ENCODE measurements at regions not wholly inside any gene's neighbourhood (a gene's known extent, or its start where the extent isn't known, plus 50 kb on each side); places are given as distances from the start of the nearest gene placed in this dataset.

DNA sequence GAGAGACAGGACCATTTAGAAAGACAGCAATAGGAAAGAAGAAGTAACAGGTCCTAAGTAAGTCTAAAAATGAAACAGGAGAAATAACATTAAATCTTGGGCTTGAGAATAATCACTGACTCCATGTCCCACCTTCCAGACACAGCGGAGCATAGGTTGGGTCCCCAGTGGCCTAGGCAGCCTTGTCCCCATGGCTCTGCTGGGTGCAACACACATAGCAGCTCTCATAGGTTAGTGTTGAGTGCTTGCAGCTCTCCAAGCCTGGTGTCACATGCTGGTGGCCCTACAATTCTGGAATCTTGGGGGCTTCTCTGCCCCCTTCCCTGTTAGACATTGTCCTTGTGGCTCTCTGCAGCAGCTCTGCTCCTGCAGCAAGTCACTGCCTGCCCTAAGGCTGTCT lies 952.8 kb upstream of the ADGRL2 start (continued):
- TF ChIP-seq, protein P1, sequence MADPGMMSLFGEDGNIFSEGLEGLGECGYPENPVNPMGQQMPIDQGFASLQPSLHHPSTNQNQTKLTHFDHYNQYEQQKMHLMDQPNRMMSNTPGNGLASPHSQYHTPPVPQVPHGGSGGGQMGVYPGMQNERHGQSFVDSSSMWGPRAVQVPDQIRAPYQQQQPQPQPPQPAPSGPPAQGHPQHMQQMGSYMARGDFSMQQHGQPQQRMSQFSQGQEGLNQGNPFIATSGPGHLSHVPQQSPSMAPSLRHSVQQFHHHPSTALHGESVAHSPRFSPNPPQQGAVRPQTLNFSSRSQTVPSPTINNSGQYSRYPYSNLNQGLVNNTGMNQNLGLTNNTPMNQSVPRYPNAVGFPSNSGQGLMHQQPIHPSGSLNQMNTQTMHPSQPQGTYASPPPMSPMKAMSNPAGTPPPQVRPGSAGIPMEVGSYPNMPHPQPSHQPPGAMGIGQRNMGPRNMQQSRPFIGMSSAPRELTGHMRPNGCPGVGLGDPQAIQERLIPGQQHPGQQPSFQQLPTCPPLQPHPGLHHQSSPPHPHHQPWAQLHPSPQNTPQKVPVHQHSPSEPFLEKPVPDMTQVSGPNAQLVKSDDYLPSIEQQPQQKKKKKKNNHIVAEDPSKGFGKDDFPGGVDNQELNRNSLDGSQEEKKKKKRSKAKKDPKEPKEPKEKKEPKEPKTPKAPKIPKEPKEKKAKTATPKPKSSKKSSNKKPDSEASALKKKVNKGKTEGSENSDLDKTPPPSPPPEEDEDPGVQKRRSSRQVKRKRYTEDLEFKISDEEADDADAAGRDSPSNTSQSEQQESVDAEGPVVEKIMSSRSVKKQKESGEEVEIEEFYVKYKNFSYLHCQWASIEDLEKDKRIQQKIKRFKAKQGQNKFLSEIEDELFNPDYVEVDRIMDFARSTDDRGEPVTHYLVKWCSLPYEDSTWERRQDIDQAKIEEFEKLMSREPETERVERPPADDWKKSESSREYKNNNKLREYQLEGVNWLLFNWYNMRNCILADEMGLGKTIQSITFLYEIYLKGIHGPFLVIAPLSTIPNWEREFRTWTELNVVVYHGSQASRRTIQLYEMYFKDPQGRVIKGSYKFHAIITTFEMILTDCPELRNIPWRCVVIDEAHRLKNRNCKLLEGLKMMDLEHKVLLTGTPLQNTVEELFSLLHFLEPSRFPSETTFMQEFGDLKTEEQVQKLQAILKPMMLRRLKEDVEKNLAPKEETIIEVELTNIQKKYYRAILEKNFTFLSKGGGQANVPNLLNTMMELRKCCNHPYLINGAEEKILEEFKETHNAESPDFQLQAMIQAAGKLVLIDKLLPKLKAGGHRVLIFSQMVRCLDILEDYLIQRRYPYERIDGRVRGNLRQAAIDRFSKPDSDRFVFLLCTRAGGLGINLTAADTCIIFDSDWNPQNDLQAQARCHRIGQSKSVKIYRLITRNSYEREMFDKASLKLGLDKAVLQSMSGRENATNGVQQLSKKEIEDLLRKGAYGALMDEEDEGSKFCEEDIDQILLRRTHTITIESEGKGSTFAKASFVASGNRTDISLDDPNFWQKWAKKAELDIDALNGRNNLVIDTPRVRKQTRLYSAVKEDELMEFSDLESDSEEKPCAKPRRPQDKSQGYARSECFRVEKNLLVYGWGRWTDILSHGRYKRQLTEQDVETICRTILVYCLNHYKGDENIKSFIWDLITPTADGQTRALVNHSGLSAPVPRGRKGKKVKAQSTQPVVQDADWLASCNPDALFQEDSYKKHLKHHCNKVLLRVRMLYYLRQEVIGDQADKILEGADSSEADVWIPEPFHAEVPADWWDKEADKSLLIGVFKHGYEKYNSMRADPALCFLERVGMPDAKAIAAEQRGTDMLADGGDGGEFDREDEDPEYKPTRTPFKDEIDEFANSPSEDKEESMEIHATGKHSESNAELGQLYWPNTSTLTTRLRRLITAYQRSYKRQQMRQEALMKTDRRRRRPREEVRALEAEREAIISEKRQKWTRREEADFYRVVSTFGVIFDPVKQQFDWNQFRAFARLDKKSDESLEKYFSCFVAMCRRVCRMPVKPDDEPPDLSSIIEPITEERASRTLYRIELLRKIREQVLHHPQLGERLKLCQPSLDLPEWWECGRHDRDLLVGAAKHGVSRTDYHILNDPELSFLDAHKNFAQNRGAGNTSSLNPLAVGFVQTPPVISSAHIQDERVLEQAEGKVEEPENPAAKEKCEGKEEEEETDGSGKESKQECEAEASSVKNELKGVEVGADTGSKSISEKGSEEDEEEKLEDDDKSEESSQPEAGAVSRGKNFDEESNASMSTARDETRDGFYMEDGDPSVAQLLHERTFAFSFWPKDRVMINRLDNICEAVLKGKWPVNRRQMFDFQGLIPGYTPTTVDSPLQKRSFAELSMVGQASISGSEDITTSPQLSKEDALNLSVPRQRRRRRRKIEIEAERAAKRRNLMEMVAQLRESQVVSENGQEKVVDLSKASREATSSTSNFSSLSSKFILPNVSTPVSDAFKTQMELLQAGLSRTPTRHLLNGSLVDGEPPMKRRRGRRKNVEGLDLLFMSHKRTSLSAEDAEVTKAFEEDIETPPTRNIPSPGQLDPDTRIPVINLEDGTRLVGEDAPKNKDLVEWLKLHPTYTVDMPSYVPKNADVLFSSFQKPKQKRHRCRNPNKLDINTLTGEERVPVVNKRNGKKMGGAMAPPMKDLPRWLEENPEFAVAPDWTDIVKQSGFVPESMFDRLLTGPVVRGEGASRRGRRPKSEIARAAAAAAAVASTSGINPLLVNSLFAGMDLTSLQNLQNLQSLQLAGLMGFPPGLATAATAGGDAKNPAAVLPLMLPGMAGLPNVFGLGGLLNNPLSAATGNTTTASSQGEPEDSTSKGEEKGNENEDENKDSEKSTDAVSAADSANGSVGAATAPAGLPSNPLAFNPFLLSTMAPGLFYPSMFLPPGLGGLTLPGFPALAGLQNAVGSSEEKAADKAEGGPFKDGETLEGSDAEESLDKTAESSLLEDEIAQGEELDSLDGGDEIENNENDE (IDR thresholded peaks at IDR 0.05; ENCODE audit: insufficient replicate concordance, low read length): no peak
- no peak for TF ChIP-seq EZH2 (IDR thresholded peaks at IDR 0.05; ENCODE audit: low read depth, low read length, severe bottlenecking)
- TF ChIP-seq TEAD4 (IDR thresholded peaks at IDR 0.05; ENCODE audit: low read depth, low read length): no peak
- TF ChIP-seq SP1 (IDR thresholded peaks at IDR 0.05; ENCODE audit: low read depth, low read length): no peak

Measured in H1 (cell line).